Peyer's patch (tissue), 4 donors: ENCODE measurements at regions not wholly inside any gene's neighbourhood (a gene's known extent, or its start where the extent isn't known, plus 50 kb on each side); places are given as distances from the start of the nearest gene placed in this dataset.

Experiments
- DNase-seq, 3 donors: peaks; one replicate each; pipeline ENCODE4 v3.0.0-alpha.2; 2017 to 2019
- H3K27ac ChIP-seq, 4 donors: fragments of 200-600 bp; sonication (generic); one replicate each; pipeline ENCODE4 v1.5.1; 2016 to 2019
- H3K27me3 ChIP-seq, 2 donors: fragments of 200-600 bp; sonication (generic); one replicate each; pipeline ENCODE4 v1.5.1; 2019
- H3K36me3 ChIP-seq, 3 donors: fragments of 200-600 bp; sonication (generic); one replicate each; pipeline ENCODE4 v1.5.1; 2016 to 2019
- H3K4me1 ChIP-seq, 4 donors: fragments of 200-600 bp; sonication (generic); one replicate each; pipeline ENCODE4 v1.5.1; 2016 to 2019
- H3K4me3 ChIP-seq, 4 donors: fragments of 200-600 bp; sonication (generic); 1 replicate in 3 of 4; 2 replicates in 1 of 4; pipeline ENCODE4 v1.5.1; 2016 to 2019; ENCODE audit warnings: mild to moderate bottlenecking in 1 of 4
- H3K9me3 ChIP-seq, 4 donors: fragments of 200-600 bp; sonication (generic); one replicate each; pipeline ENCODE4 v1.5.1; 2016 to 2019; ENCODE audit warnings: mild to moderate bottlenecking in 1 of 4
- POLR2A ChIP-seq, 2 donors: fragments of 450-650 bp; IDR thresholded peaks; one replicate each; pipeline ENCODE4 v1.5.1; 2017; ENCODE audit warnings: antibody characterized with exemption in 2 of 2, mild to moderate bottlenecking in 2 of 2, moderate library complexity in 2 of 2
- TF ChIP-seq, protein P1 (sequence below), 6 experiments: fragments of 450-650 bp in 4 of 6; fragments of 200-600 bp in 2 of 6; sonication (generic) in 1 of 6; IDR thresholded peaks; one replicate each; pipeline ENCODE4 v1.5.1; 2017 to 2019; ENCODE audit warnings: antibody characterized with exemption in 6 of 6, mild to moderate bottlenecking in 3 of 6, moderate library complexity in 1 of 6

DNA sequence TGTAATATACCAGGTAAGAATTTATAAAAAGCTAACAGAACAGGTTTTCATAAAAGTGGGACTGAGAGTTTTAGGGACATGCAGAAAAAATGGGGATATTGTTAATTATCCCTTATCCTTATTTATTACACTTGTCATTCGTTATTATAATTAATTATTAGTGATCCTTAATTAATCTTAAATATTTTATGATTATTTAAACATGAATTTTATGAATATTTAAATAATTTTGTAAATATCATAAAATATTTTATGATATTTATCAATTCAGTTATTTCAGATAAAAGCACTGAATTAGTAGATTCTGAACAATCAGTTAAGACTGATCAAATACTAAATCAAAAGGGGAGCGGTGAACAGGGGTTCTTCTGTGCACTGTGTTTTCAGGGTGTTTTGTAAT, 300.1 kb downstream of the PAX1 start:
- Histone ChIP-seq H3K27ac (no peak overlapping the region), H3K4me1 (no peaks in the 10 kb centered on the region), H3K9me3 (no peaks in the 10 kb centered on the region), H3K27me3 (no peaks in the 10 kb centered on the region), H3K4me3 (no peak overlapping the region), H3K36me3 (no peaks in the 10 kb centered on the region)
- TF ChIP-seq POLR2A (IDR thresholded peaks at IDR 0.05) = no peak
- TF ChIP-seq, protein P1, sequence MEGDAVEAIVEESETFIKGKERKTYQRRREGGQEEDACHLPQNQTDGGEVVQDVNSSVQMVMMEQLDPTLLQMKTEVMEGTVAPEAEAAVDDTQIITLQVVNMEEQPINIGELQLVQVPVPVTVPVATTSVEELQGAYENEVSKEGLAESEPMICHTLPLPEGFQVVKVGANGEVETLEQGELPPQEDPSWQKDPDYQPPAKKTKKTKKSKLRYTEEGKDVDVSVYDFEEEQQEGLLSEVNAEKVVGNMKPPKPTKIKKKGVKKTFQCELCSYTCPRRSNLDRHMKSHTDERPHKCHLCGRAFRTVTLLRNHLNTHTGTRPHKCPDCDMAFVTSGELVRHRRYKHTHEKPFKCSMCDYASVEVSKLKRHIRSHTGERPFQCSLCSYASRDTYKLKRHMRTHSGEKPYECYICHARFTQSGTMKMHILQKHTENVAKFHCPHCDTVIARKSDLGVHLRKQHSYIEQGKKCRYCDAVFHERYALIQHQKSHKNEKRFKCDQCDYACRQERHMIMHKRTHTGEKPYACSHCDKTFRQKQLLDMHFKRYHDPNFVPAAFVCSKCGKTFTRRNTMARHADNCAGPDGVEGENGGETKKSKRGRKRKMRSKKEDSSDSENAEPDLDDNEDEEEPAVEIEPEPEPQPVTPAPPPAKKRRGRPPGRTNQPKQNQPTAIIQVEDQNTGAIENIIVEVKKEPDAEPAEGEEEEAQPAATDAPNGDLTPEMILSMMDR (IDR thresholded peaks at IDR 0.05) = no peak
- DNase-seq = no peak

DNA sequence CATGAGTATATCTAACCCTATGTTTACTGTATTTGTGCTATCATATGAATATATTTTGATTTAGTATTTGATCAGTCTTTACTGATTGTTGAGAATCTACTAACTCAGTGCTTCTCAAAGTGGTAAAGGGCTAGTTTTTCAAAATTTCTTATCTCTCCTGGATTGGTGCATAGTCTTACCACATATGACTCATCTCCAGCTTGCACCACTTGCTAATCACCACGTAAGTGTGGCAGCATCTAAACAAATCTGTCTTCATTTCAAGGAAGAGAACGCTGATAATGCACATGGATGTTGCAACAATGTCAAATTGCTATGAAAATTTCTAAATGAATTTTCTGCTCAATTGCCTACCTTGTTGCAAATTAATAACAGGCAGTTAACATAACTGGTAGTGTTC, 299.5 kb downstream of the PAX1 start:
- Histone ChIP-seq H3K4me1 (no peaks in the 10 kb centered on the region), H3K27me3 (no peaks in the 10 kb centered on the region), H3K27ac (no peak overlapping the region), H3K36me3 (no peaks in the 10 kb centered on the region), H3K9me3 (no peaks in the 10 kb centered on the region), H3K4me3 (no peak overlapping the region)
- no peak for DNase-seq
- TF ChIP-seq POLR2A (IDR thresholded peaks at IDR 0.05) = no peak
- TF ChIP-seq, protein P1 (IDR thresholded peaks at IDR 0.05) = no peak

DNA sequence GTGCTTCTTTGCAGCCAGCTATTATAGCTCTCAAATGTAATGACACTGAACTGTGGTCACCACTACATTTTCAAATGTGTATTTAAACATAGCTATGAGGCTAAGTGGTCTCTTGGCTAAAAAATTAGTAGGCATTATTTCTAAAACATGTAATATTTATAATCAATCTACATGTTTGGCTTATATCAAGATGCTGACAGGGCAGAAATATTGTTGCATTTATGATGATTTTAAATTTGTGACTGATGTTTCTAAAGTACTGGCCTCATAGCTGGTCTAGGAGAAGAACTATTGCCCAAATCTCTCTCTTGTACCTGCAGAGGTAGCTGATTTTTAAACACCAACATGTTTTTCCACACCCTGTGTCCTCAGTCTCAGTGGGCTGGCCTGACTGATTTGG, 298.2 kb downstream of the PAX1 start:
- DNase-seq = no peak
- Histone ChIP-seq H3K4me3 (no peak overlapping the region), H3K27ac (no peak overlapping the region), H3K4me1 (no peaks in the 10 kb centered on the region), H3K36me3 (no peaks in the 10 kb centered on the region), H3K27me3 (no peaks in the 10 kb centered on the region), H3K9me3 (no peaks in the 10 kb centered on the region)
- TF ChIP-seq POLR2A (IDR thresholded peaks at IDR 0.05) = no peak
- TF ChIP-seq, protein P1 (IDR thresholded peaks at IDR 0.05) = no peak

DNA sequence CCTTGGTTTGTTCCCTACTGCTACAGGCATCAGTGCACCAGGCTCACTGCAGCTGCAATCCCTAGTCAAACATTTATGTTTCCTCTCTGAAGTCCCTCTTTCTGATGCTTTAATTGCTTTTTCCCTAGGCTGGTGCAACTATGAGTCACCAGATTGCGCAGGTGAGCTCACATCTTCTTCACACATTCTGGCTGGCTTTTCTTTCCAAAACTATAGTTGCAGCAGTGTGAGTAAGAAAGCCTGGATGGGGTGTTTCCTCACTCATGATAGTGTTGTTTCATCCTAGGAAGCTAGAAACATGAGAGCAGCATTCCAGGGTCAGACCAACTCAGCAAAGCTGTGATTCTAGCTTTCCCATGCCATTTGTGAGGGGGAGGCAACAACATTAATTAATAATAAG, 296.4 kb downstream of the PAX1 start:
- Histone ChIP-seq H3K36me3 (no peaks in the 10 kb centered on the region), H3K27ac (no peak overlapping the region), H3K9me3 (no peaks in the 10 kb centered on the region), H3K4me3 (no peak overlapping the region), H3K4me1 (no peaks in the 10 kb centered on the region), H3K27me3 (no peaks in the 10 kb centered on the region)
- TF ChIP-seq, protein P1 (IDR thresholded peaks at IDR 0.05) = no peak
- no peak for TF ChIP-seq POLR2A (IDR thresholded peaks at IDR 0.05)
- no peak for DNase-seq

DNA sequence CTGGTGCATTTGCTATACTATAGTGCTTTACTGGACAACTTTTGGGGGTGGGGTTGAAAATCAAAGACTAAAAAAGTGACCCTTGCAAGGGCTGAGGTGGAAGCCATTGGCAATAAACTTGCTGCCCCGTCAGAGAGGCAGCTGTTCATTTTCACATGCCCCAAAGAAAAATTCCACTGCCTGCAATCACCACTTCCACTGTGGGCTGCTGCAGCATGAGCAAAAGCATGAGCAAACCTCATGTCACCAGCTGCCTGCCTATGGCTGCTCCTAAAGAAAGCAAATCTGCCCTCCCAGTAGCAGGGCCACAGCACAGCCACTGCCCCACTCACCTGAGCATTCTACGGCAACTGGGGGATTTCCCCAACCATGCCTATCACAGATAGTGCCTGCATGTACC, 290.0 kb downstream of the PAX1 start:
- no peak overlapping the region for H3K4me3 ChIP-seq
- H3K4me1 ChIP-seq = no peaks in the 10 kb centered on the region
- H3K36me3 ChIP-seq = no peaks in the 10 kb centered on the region
- no peaks in the 10 kb centered on the region for H3K9me3 ChIP-seq
- H3K27me3 ChIP-seq = no peaks in the 10 kb centered on the region
- H3K27ac ChIP-seq = no peak overlapping the region
- TF ChIP-seq, protein P1 (IDR thresholded peaks at IDR 0.05) = no peak
- TF ChIP-seq POLR2A (IDR thresholded peaks at IDR 0.05) = no peak
- no peak for DNase-seq

DNA sequence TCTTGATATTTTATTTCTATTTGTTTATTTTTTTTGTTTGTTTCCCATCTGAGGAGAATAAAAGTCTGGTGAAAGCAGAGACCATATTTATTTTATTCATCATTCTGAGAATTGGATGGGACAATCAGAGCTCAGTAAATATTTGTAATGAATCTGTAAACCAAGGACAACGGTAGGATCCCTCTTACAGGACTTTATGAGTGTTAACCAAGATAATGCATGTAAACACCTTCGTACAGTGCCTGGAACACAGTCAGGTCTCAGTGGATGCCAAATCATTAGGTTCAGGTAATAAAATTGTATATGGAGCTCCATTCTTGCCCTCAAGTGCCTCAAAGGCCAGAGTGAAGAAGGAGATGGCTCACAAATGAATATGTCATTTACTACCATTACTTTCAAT, 288.7 kb downstream of the PAX1 start:
- Histone ChIP-seq H3K27ac (no peak overlapping the region), H3K27me3 (no peaks in the 10 kb centered on the region), H3K4me1 (no peaks in the 10 kb centered on the region), H3K36me3 (no peaks in the 10 kb centered on the region), H3K9me3 (no peaks in the 10 kb centered on the region), H3K4me3 (no peak overlapping the region)
- TF ChIP-seq, protein P1 (IDR thresholded peaks at IDR 0.05) = no peak
- TF ChIP-seq POLR2A (IDR thresholded peaks at IDR 0.05) = no peak
- DNase-seq = no peak
